ENCODE measurements at regions not wholly inside any gene's neighbourhood (a gene's known extent, or its start where the extent isn't known, plus 50 kb on each side); places are given as distances from the start of the nearest gene placed in this dataset.

DNA sequence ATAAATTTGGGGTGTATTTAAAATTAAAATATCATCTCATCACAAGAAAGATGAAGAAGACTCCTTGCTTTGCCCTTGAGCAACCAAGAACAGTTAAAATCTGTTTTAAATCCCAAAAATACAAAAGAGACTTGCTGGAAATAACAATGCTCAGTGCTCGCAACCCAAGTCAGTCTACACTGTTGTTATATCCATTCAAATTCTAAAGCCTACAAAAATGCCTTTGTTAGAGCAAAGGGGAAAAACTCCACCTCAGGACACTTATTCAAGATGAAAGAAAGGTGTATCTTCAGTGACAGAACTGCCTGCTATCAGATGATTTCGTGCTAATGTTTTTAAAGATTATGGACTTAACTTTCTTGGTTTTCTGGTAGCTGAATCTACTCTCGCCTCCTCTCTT lies 111.9 kb upstream of the TANK start (continued):
- TF ChIP-seq REST (IDR thresholded peaks at IDR 0.05; ENCODE audit: low read depth, low read length), result no peak
- TF ChIP-seq RFX5 (IDR thresholded peaks at IDR 0.05; ENCODE audit: low read length), result no peak
- no peak for TF ChIP-seq POLR2AphosphoS5 (IDR thresholded peaks at IDR 0.05; ENCODE audit: low read depth, low read length)
- no peak for TF ChIP-seq NFIC (IDR thresholded peaks at IDR 0.05; ENCODE audit: borderline replicate concordance)
- TF ChIP-seq FOSL2 (IDR thresholded peaks at IDR 0.05; ENCODE audit: borderline replicate concordance, low read depth), result no peak
- TF ChIP-seq GATA2 (CRISPR knock-in tag; IDR thresholded peaks at IDR 0.05), result no peak
- no peak for TF ChIP-seq TAF1 (IDR thresholded peaks at IDR 0.05; ENCODE audit: borderline replicate concordance, low read depth, low read length)

- Histone ChIP-seq H3K79me2 (ENCODE audit: insufficient read depth) (no peaks in the 10 kb centered on the region), H3K9me3 (no peaks in the 10 kb centered on the region), H3K4me2 (no peak overlapping the region), H3F3A (replicated peaks; ENCODE audit: insufficient read depth) (no peaks in the 10 kb centered on the region), H3K4me1 (ENCODE audit: control insufficient read depth in 1 of 2, insufficient read depth in 2 of 2, low read depth in 1 of 2, low read length in 1 of 2) (no peaks in the 10 kb centered on the region), H3K27ac (ENCODE audit: low read depth in 2 of 2, low read length in 1 of 2) (no peak overlapping the region), H3K27me3 (ENCODE audit: insufficient read depth) (peaks cover 8% of the 10 kb centered on the region; the same call in 1 of the 2 replicates), H3K9me2 (no peaks in the 10 kb centered on the region), H3K4me3 (ENCODE audit: low read depth in 2 of 2, low read length in 1 of 2) (no peak overlapping the region; a peak in 1 of 4 replicates), H3K36me3 (replicated peaks in 1 of 2; ENCODE audit: control insufficient read depth in 1 of 2, insufficient read depth in 2 of 2, low read length in 1 of 2) (no peaks in the 10 kb centered on the region), H3K9ac (no peak overlapping the region), H4K20me1 (ENCODE audit: insufficient read depth) (no peaks in the 10 kb centered on the region), H2AFZ (ENCODE audit: low read depth) (no peak overlapping the region)
- CTCF ChIA-PET, result interaction anchor here (1.0 kb wide), 1 partner anchor 14 kb away, joined by 4 read pairs; no protein-coding TSS in a partner anchor
- DNase-seq, result no peak
- POLR2A ChIA-PET, result no interaction called here
- WGBS (ENCODE audit: low lambda C conversion rate), result 78% methylated on average over 1 of the region's 1 CpG
- TF ChIP-seq MEF2A (IDR thresholded peaks at IDR 0.05; ENCODE audit: borderline replicate concordance, low read depth) (no peak), SIN3A (IDR thresholded peaks at IDR 0.05; ENCODE audit: borderline replicate concordance, low read depth, low read length) (no peak), FOSL2 (IDR thresholded peaks at IDR 0.05; ENCODE audit: borderline replicate concordance, low read depth) (no peak)
Measured at GRCh38 chr2:161049559-161049958, 110.7 kb upstream of the TANK start.

DNA sequence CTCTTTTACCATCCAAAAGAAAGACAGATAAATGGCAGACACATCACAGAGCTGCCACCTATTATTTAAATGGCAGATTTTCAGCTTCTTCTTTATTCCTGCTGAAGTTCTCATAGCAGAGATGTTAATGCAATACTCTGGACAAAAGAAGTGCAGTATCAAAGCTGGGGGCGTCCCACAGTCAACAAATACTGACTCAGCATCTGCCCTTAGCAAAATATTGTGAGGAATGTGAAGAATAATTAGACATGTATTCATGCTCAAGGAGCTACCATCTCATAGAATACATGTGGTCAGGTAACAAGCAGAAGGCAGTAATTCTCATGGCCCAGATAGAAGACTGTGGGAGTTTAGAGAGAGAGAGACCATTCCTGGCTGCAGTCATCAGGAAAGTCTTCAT lies 108.0 kb upstream of the TANK start:
- WGBS (ENCODE audit: low lambda C conversion rate), result 17% methylated on average over 1 of the region's 1 CpG
- H3K4me1 ChIP-seq (ENCODE audit: control insufficient read depth in 1 of 2, insufficient read depth in 2 of 2, low read depth in 1 of 2, low read length in 1 of 2), result no peaks in the 10 kb centered on the region
- no peaks in the 10 kb centered on the region for H3K36me3 ChIP-seq (replicated peaks in 1 of 2; ENCODE audit: control insufficient read depth in 1 of 2, insufficient read depth in 2 of 2, low read length in 1 of 2)
- ChIA-PET CTCF (interaction anchor here (1.6 to 5.2 kb wide), 2 partner anchors 11 to 15 kb away, joined by 3 to 48 read pairs; no protein-coding TSS in a partner anchor), POLR2A (no interaction called here)
- no peak for DNase-seq
- no peaks in the 10 kb centered on the region for H3F3A ChIP-seq (replicated peaks; ENCODE audit: insufficient read depth)
- no peak overlapping the region for H3K9ac ChIP-seq
- H3K27ac ChIP-seq (ENCODE audit: low read depth in 2 of 2, low read length in 1 of 2), result no peak overlapping the region
- H3K9me2 ChIP-seq, result no peaks in the 10 kb centered on the region
- peaks cover 8% of the 10 kb centered on the region; the same call in 1 of the 2 replicates for H3K27me3 ChIP-seq (ENCODE audit: insufficient read depth)
- no peak overlapping the region for H2AFZ ChIP-seq (ENCODE audit: low read depth)
- H3K4me2 ChIP-seq, result no peak overlapping the region
- no peaks in the 10 kb centered on the region for H4K20me1 ChIP-seq (ENCODE audit: insufficient read depth)
- H3K79me2 ChIP-seq (ENCODE audit: insufficient read depth), result no peaks in the 10 kb centered on the region
- no peak overlapping the region for H3K4me3 ChIP-seq (ENCODE audit: low read depth in 2 of 2, low read length in 1 of 2)
- no peaks in the 10 kb centered on the region for H3K9me3 ChIP-seq
- TF ChIP-seq SIN3A (IDR thresholded peaks at IDR 0.05; ENCODE audit: borderline replicate concordance, low read depth, low read length) (no peak), NRF1 (IDR thresholded peaks at IDR 0.05; ENCODE audit: low read depth, low read length) (no peak), RAD21 (IDR thresholded peaks at IDR 0.05; ENCODE audit: low read length) (no peak), NFIC (IDR thresholded peaks at IDR 0.05; ENCODE audit: borderline replicate concordance) (no peak), POLR2AphosphoS5 (IDR thresholded peaks at IDR 0.05; ENCODE audit: low read depth, low read length) (no peak), CHD2 (IDR thresholded peaks at IDR 0.05; ENCODE audit: low read length, partially characterized antibody) (no peak), USF1 (IDR thresholded peaks at IDR 0.05; ENCODE audit: borderline replicate concordance, low read depth) (no peak), TAF1 (IDR thresholded peaks at IDR 0.05; ENCODE audit: borderline replicate concordance, low read depth, low read length) (no peak)

Data from SK-N-SH (cell line).